Heart right ventricle (tissue), 16 donors: ENCODE measurements at regions not wholly inside any gene's neighbourhood (a gene's known extent, or its start where the extent isn't known, plus 50 kb on each side); places are given as distances from the start of the nearest gene placed in this dataset.

ENCODE experiments used
- ATAC-seq, 8 donors: fragments of 200-7000 bp; cut with Tn5 transposase; one replicate each; pipeline ENCODE4 v1.9.1; 2020; ENCODE audit warnings: mild to moderate bottlenecking in 8 of 8, moderate library complexity in 8 of 8, moderate number of reproducible peaks in 1 of 8
- DNase-seq, 2 donors: peaks; one replicate each; pipeline ENCODE4 v3.0.0-alpha.2; 2020
- H3K27ac ChIP-seq, 10 donors: fragments of 200-600 bp; sonication (generic) in 2 of 10; one replicate each; pipeline versions ENCODE4 v1.5.0 to v1.8.0; 2020 to 2022; ENCODE audit warnings: mild to moderate bottlenecking in 3 of 10
- H3K27me3 ChIP-seq, 7 donors: fragments of 200-600 bp; one replicate each; pipeline ENCODE4 v1.8.0; 2021 to 2022; ENCODE audit warnings: mild to moderate bottlenecking in 2 of 7
- H3K36me3 ChIP-seq, 9 donors: fragments of 200-600 bp; sonication (generic) in 1 of 9; one replicate each; pipeline versions ENCODE4 v1.5.0 to v1.8.0; 2020 to 2022; ENCODE audit warnings: mild to moderate bottlenecking in 2 of 9
- H3K4me1 ChIP-seq, 9 donors: fragments of 200-600 bp; sonication (generic) in 1 of 9; one replicate each; pipeline versions ENCODE4 v1.5.0 to v1.8.0; 2020 to 2022; ENCODE audit warnings: mild to moderate bottlenecking in 4 of 9
- H3K4me3 ChIP-seq, 10 donors: fragments of 200-600 bp; sonication (generic) in 2 of 10; one replicate each; pipeline versions ENCODE4 v1.5.0 to v1.8.0; 2020 to 2022; ENCODE audit warnings: mild to moderate bottlenecking in 7 of 10, moderate library complexity in 2 of 10
- H3K9me3 ChIP-seq, 11 donors: fragments of 200-600 bp in 10 of 11; sonication (generic) in 2 of 11; one replicate each; pipeline versions ENCODE4 v1.5.0 to v1.8.0; 2013 to 2022; ENCODE audit warnings: mild to moderate bottlenecking in 2 of 11, control low read depth in 1 of 11, moderate library complexity in 1 of 11
- CTCF ChIP-seq, 9 donors: fragments of 200-600 bp; sonication (generic) in 2 of 9; IDR thresholded peaks; one replicate each; pipeline versions ENCODE4 v1.5.0 to v1.8.0; 2021 to 2022; ENCODE audit warnings: antibody characterized with exemption in 9 of 9, mild to moderate bottlenecking in 5 of 9, moderate library complexity in 1 of 9
- WGBS, 2 donors: extraction: QIAGEN DNeasy Blood & Tissue Kit; methylation state at CpG; one replicate each; pipeline ENCODE4 v1.1.7; 2013; ENCODE audit warnings: inconsistent platforms in 1 of 2; 5-methylcytosine and 5-hydroxymethylcytosine counted together
- intact Hi-C, 10 donors: fragments of 100-400 bp; cut with DNase I; formaldehyde crosslinking; loops; one replicate each; pipeline versions ENCODE4 v1.11.1 to v1.14.2; 2022
- donor health status: Arrhythmogenic right ventricular cardiomyopathy.
- donor health status: ischemic (EF 13 %, LVEDD 7.1; RV severe dilation, severe dysfunction).
- donor health status: healthy with polysubstance abuse.
- donor health status: DM: no; HTN: yes; CAD: no.
- donor health status: DM: no; HTN: no; CAD: no.
- donor health status: ischemic (EF 25% LVEDD 6.9; RV normal size, moderate dysfunction).
- donor health status: ischemic (EF 25% LVEDD 5.7; RV mildly dilated, moderate dysfunction).
- donor health status: healthy.
- donor health status: DM: yes; HTN: yes; CAD: no.
- donor health status: Ischemic cardiomyopathy.
- donor health status: ischemic (EF 35%, LVEDD 5.7; RV mildly dilated, moderate dysfunction).
- donor health status: nonischemic (EF 11% LVEDD 7.7; RV severe dilation, severe dysfunction).
- donor health status: DM: yes; HTN: yes; CAD: no.
- donor health status: PGD.
- donor health status: ischemic (EF 29% LVEDD 5.4; RV normal size, mild dysfunction).
- donor health status: nonischemic (EF 23%, LVEDD 6.1; RV moderate dilation, normal function).

- Histone ChIP-seq H3K9me3 (no peaks in the 10 kb centered on the region), H3K4me3 (no peak overlapping the region), H3K27me3 (no peaks in the 10 kb centered on the region), H3K4me1 (no peaks in the 10 kb centered on the region), H3K36me3 (no peaks in the 10 kb centered on the region), H3K27ac (no peak overlapping the region)
- no peak for DNase-seq
- ATAC-seq, result no peak
- intact Hi-C loops, result no loop called here
- TF ChIP-seq CTCF (IDR thresholded peaks at IDR 0.05), result no peak
Observed at GRCh38 chr5:121158451-121158850, 693.2 kb upstream of the FTMT start.

GRCh38 chr5:121160591-121160990 is 691.1 kb upstream of the FTMT start:
- Histone ChIP-seq H3K36me3 (no peaks in the 10 kb centered on the region), H3K4me3 (no peak overlapping the region), H3K27me3 (no peaks in the 10 kb centered on the region), H3K27ac (no peak overlapping the region), H3K4me1 (no peaks in the 10 kb centered on the region), H3K9me3 (no peaks in the 10 kb centered on the region)
- no peak for DNase-seq
- ATAC-seq, result no peak
- WGBS, 2 donors, result 74 to 79% methylated on average over 1 of the region's 1 CpG
- intact Hi-C loops, result no loop called here
- no peak for TF ChIP-seq CTCF (IDR thresholded peaks at IDR 0.05)

- TF ChIP-seq CTCF (IDR thresholded peaks at IDR 0.05), result no peak
- ATAC-seq, result no peak
- Histone ChIP-seq H3K9me3 (peaks cover 0 to 14% (median 0%) of the 10 kb centered on the region in 11 donors), H3K4me3 (no peak overlapping the region), H3K4me1 (no peaks in the 10 kb centered on the region), H3K27ac (no peak overlapping the region), H3K36me3 (no peaks in the 10 kb centered on the region), H3K27me3 (no peaks in the 10 kb centered on the region)
- 50 to 54% methylated on average over 10 of the region's 10 CpGs for WGBS, 2 donors
- no peak for DNase-seq
- intact Hi-C loops, result no loop called here
Observed at GRCh38 chr5:121164632-121165031, 687.0 kb upstream of the FTMT start.

GRCh38 chr5:121171361-121171760 is 680.3 kb upstream of the FTMT start:
- intact Hi-C loops, result no loop called here
- Histone ChIP-seq H3K4me3 (no peak overlapping the region), H3K27ac (no peak overlapping the region), H3K36me3 (no peaks in the 10 kb centered on the region), H3K27me3 (no peaks in the 10 kb centered on the region), H3K4me1 (no peaks in the 10 kb centered on the region), H3K9me3 (peaks cover 0 to 14% (median 0%) of the 10 kb centered on the region in 11 donors)
- ATAC-seq (no peak), DNase-seq (no peak)
- no peak for TF ChIP-seq CTCF (IDR thresholded peaks at IDR 0.05)

GRCh38 chr5:121171834-121172233 is 679.8 kb upstream of the FTMT start:
- H3K4me1 ChIP-seq, result no peaks in the 10 kb centered on the region
- H3K27ac ChIP-seq, result no peak overlapping the region
- no peak for TF ChIP-seq CTCF (IDR thresholded peaks at IDR 0.05)
- H3K4me3 ChIP-seq, result no peak overlapping the region
- H3K36me3 ChIP-seq, result no peaks in the 10 kb centered on the region
- ATAC-seq (no peak), DNase-seq (no peak)
- intact Hi-C loops, result no loop called here
- H3K9me3 ChIP-seq, result peaks cover 0 to 14% (median 0%) of the 10 kb centered on the region in 11 donors
- WGBS, 2 donors, result 57 to 58% methylated on average over 2 of the region's 2 CpGs
- H3K27me3 ChIP-seq, result no peaks in the 10 kb centered on the region
